Mesendoderm (in vitro differentiated cells): ENCODE measurements at regions not wholly inside any gene's neighbourhood (a gene's known extent, or its start where the extent isn't known, plus 50 kb on each side); places are given as distances from the start of the nearest gene placed in this dataset.
A peak's percentile ranks its signal among the peaks of the same experiment; 100 is the strongest.

ENCODE experiments used
- DNase-seq: peaks from one replicate; pipeline ENCODE4 v3.0.0; 2013
- H2AK5ac ChIP-seq: 2 replicates; pipeline ENCODE4 v1.6.1; 2013; ENCODE audit warnings: low read length, inconsistent platforms
- H2BK120ac ChIP-seq: 2 replicates; pipeline ENCODE4 v1.6.1; 2013; ENCODE audit warnings: low read depth, mild to moderate bottlenecking, low read length, moderate library complexity, mixed read lengths
- H2BK15ac ChIP-seq: replicated peaks from 2 replicates; pipeline ENCODE4 v1.6.1; 2013; ENCODE audit warnings: low read depth, mild to moderate bottlenecking, moderate library complexity
- H2BK5ac ChIP-seq: 2 replicates; pipeline ENCODE4 v1.6.1; 2013; ENCODE audit warnings: low read length, inconsistent platforms
- H3K18ac ChIP-seq: 2 replicates; pipeline ENCODE4 v1.6.1; 2013; ENCODE audit warnings: mild to moderate bottlenecking, low read length, mixed read lengths
- H3K23ac ChIP-seq: one replicate; pipeline ENCODE4 v1.6.1; 2013; ENCODE audit warnings: low read length
- H3K27ac ChIP-seq: 2 replicates; pipeline ENCODE4 v1.5.1; 2013; ENCODE audit warnings: low read depth, mild to moderate bottlenecking, inconsistent platforms, low read length, moderate library complexity
- H3K27me3 ChIP-seq: 2 replicates; pipeline ENCODE4 v1.6.1; 2013; ENCODE audit warnings: low read length, control low read depth, mild to moderate bottlenecking, inconsistent platforms; ENCODE audit not compliant: insufficient read depth, poor library complexity
- H3K36me3 ChIP-seq: 2 replicates; pipeline ENCODE4 v1.6.1; 2013; ENCODE audit warnings: low read length, inconsistent platforms; ENCODE audit not compliant: control insufficient read depth, insufficient read depth
- H3K4ac ChIP-seq: one replicate; pipeline ENCODE4 v1.6.1; 2013; ENCODE audit warnings: low read depth, mild to moderate bottlenecking, low read length, moderate library complexity
- H3K4me1 ChIP-seq: 2 replicates; pipeline ENCODE4 v1.6.1; 2013; ENCODE audit warnings: low read depth, low read length, inconsistent platforms; ENCODE audit not compliant: control insufficient read depth
- H3K4me2 ChIP-seq: 2 replicates; pipeline ENCODE4 v1.6.1; 2013; ENCODE audit warnings: low read length
- H3K4me3 ChIP-seq: 2 replicates; pipeline ENCODE4 v1.5.1; 2013; ENCODE audit warnings: mild to moderate bottlenecking, low read length
- H3K56ac ChIP-seq: one replicate; pipeline ENCODE4 v1.6.1; 2013; ENCODE audit warnings: low read length
- H3K79me1 ChIP-seq: 2 replicates; pipeline ENCODE4 v1.6.1; 2013; ENCODE audit warnings: low read length, inconsistent platforms
- H3K79me2 ChIP-seq: 2 replicates; pipeline ENCODE4 v1.6.1; 2013; ENCODE audit warnings: mild to moderate bottlenecking, low read length; ENCODE audit not compliant: control insufficient read depth, insufficient read depth
- H3K9ac ChIP-seq: 2 replicates; pipeline ENCODE4 v1.6.1; 2013; ENCODE audit warnings: low read length, inconsistent platforms
- H4K5ac ChIP-seq: one replicate; pipeline ENCODE4 v1.6.1; 2013; ENCODE audit warnings: low read length
- H4K8ac ChIP-seq: one replicate; pipeline ENCODE4 v1.6.1; 2013; ENCODE audit warnings: low read depth, mild to moderate bottlenecking, control low read depth, low read length, moderate library complexity
- WGBS: extraction: QIAGEN DNeasy Blood & Tissue Kit; methylation state at CpG from one replicate; pipeline ENCODE4 v1.1.7; 2013; ENCODE audit warnings: low lambda C conversion rate, missing lambda C conversion rate; ENCODE audit not compliant: insufficient coverage; ENCODE audit errors: extremely low coverage; 5-methylcytosine and 5-hydroxymethylcytosine counted together

DNA sequence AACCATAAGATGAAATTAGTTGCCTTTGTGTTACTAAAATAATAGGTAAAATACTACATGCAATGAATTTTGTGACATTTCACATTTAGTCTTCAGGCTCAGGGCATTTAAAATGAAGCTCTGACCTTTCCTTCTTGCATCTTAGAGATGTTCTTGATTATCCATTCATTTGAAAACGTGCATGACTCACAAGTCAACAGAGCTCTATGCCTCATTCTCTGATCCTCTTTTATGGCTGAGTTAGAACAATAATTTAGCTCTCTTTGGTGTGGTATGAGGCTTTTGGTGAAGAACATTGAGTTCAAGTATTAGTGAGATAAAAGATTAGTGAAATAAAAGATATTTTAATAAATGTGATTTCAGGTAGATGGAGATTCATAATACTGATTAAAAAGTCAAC lies 66.5 kb downstream of the TIGD2 start:
- Histone ChIP-seq H3K4me3 (no peak overlapping the region), H3K18ac (no peak overlapping the region), H3K56ac (no peak overlapping the region), H3K9ac (no peak overlapping the region), H4K5ac (no peak overlapping the region), H3K4me1 (no peaks in the 10 kb centered on the region), H3K36me3 (no peaks in the 10 kb centered on the region), H2BK120ac (no peak overlapping the region), H3K4me2 (no peak overlapping the region), H2AK5ac (no peak overlapping the region), H3K27ac (no peak overlapping the region), H2BK15ac (no peak overlapping the region), H3K27me3 (no peaks in the 10 kb centered on the region), H3K4ac (no peak overlapping the region), H3K79me1 (no peaks in the 10 kb centered on the region), H2BK5ac (no peak overlapping the region), H3K23ac (no peak overlapping the region), H3K79me2 (no peaks in the 10 kb centered on the region), H4K8ac (no peak overlapping the region)
- no peak for DNase-seq
- WGBS, result no CpG with 5 or more reads among the region's 1 CpG

DNA sequence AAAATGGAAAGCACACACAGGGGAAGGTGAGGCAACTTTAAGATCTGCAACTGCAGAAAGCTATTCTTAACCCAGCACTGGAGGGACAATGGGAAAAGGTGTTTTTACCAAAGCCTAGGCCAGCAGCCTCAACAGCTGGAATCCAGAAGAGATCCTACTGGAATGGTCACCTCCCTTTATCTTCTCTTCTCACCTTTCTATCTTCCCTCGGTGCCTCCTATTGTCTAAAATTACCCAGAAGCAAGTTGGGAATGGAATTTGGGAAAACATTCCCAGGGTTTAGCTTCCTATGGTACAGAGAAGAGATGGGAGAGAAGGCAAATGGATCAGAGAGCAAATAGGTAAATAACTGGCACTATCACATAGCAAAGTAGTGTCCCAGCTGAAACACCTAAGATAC lies 73.1 kb downstream of the TIGD2 start:
- peak; percentile 83 for DNase-seq
- Histone ChIP-seq H3K9ac (no peak overlapping the region), H3K4me2 (no peak overlapping the region), H3K4me3 (no peak overlapping the region), H2AK5ac (no peak overlapping the region), H4K8ac (no peak overlapping the region), H4K5ac (no peak overlapping the region), H3K4me1 (no peaks in the 10 kb centered on the region), H3K23ac (no peak overlapping the region), H2BK120ac (no peak overlapping the region), H3K18ac (no peak overlapping the region), H3K79me2 (no peaks in the 10 kb centered on the region), H3K36me3 (no peaks in the 10 kb centered on the region), H3K4ac (no peak overlapping the region), H2BK5ac (no peak overlapping the region), H3K27ac (no peak overlapping the region), H2BK15ac (no peak overlapping the region), H3K79me1 (no peaks in the 10 kb centered on the region), H3K56ac (no peak overlapping the region), H3K27me3 (no peaks in the 10 kb centered on the region)
- WGBS, result no CpG with 5 or more reads among the region's 1 CpG
